ENCODE measurements at regions not wholly inside any gene's neighbourhood (a gene's known extent, or its start where the extent isn't known, plus 50 kb on each side); places are given as distances from the start of the nearest gene placed in this dataset.

DNA sequence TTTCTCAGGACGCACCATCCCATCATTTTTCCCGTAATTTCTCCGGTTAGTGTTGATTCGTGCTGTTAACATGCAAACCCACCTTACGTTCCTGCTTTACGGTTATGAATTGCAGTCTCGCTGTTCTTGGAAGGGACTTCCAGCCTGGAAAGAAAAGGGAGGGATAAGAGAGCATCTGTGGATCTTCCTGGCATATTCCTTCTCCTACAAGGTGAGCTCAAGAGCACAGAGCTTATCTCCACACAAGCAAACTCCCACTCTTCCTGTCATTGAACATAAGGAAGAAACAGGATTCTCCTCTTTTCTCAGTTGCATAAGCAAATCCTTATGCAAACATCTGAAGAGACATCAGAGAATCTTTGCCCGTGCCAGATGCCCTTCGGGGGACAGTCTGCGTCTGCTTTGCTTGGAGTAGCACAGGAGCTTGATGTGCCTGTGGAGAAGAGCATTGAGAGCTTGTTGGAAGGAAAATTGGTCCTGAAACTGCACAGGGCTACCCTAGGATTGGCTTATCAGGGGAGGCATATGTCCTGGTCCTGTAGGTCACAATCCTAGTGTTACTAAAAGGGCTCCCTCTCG lies 127.0 kb downstream of the ASMT start:
- peaks cover 0 to 32% of the 10 kb centered on the region in 2 experiments for H3K36me3 ChIP-seq (replicated peaks in 1 of 2; ENCODE audit: control extremely low read depth in 1 of 2, control insufficient read depth in 1 of 2, extremely low read depth in 1 of 2, insufficient read depth in 2 of 2, low read length in 1 of 2)
- Mint-ChIP-seq H3K4me1 (no peaks in the 10 kb centered on the region), H3K27me3 (no peaks in the 10 kb centered on the region), H3K4me3 (no peak overlapping the region), H3K27ac (no peak overlapping the region), H3K9me3 (ENCODE audit: insufficient read depth) (peaks cover 6% of the 10 kb centered on the region)
- H4K20me1 ChIP-seq (ENCODE audit: control insufficient read depth, insufficient read depth, low read length, poor library complexity, severe bottlenecking) = no peaks in the 10 kb centered on the region
- ATAC-seq (ENCODE audit: low read depth) (no peak), DNase-seq (no peak)
- no peak overlapping the region for H3K4me2 ChIP-seq (replicated peaks; ENCODE audit: low read depth, low read length, poor library complexity, severe bottlenecking)
- H3K9ac ChIP-seq (ENCODE audit: low read length) = no peak overlapping the region
- no peak overlapping the region for H3K4me3 ChIP-seq (ENCODE audit: control extremely low read depth in 1 of 5, extremely low read depth in 1 of 5, insufficient read depth in 1 of 5, low read depth in 2 of 5, low read length in 4 of 5)
- no peak overlapping the region for H2AFZ ChIP-seq (ENCODE audit: insufficient read depth, low read depth, low read length, poor library complexity, severe bottlenecking)
- no peak overlapping the region for H3K27ac ChIP-seq (ENCODE audit: low read length in 2 of 2)
- peaks cover 0 to 4% (median 3%) of the 10 kb centered on the region in 3 donors for H3K9me3 ChIP-seq (ENCODE audit: control extremely low read depth in 1 of 3, control insufficient read depth in 2 of 3, insufficient read depth in 1 of 3, low read length in 2 of 3)
- H3K27me3 ChIP-seq (replicated peaks in 1 of 4; ENCODE audit: control extremely low read depth in 1 of 4, control insufficient read depth in 3 of 4, insufficient read depth in 4 of 4, low read length in 3 of 4) = no peaks in the 10 kb centered on the region
- ChIA-PET POLR2A (no interaction called here), CTCF (no interaction called here)
- TF ChIP-seq, protein P1, sequence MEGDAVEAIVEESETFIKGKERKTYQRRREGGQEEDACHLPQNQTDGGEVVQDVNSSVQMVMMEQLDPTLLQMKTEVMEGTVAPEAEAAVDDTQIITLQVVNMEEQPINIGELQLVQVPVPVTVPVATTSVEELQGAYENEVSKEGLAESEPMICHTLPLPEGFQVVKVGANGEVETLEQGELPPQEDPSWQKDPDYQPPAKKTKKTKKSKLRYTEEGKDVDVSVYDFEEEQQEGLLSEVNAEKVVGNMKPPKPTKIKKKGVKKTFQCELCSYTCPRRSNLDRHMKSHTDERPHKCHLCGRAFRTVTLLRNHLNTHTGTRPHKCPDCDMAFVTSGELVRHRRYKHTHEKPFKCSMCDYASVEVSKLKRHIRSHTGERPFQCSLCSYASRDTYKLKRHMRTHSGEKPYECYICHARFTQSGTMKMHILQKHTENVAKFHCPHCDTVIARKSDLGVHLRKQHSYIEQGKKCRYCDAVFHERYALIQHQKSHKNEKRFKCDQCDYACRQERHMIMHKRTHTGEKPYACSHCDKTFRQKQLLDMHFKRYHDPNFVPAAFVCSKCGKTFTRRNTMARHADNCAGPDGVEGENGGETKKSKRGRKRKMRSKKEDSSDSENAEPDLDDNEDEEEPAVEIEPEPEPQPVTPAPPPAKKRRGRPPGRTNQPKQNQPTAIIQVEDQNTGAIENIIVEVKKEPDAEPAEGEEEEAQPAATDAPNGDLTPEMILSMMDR (IDR thresholded peaks at IDR 0.05) = no peak
- no peaks in the 10 kb centered on the region for H3K79me2 ChIP-seq (ENCODE audit: control insufficient read depth, insufficient read depth, low read length)
- 98% methylated on average over 10 of the region's 11 CpGs for WGBS (ENCODE audit: insufficient coverage)
- intact Hi-C loops (cut with micrococcal nuclease) = no loop called here
- no peaks in the 10 kb centered on the region for H3K4me1 ChIP-seq (ENCODE audit: control insufficient read depth in 2 of 2, insufficient read depth in 2 of 2, low read length in 2 of 2)

DNA sequence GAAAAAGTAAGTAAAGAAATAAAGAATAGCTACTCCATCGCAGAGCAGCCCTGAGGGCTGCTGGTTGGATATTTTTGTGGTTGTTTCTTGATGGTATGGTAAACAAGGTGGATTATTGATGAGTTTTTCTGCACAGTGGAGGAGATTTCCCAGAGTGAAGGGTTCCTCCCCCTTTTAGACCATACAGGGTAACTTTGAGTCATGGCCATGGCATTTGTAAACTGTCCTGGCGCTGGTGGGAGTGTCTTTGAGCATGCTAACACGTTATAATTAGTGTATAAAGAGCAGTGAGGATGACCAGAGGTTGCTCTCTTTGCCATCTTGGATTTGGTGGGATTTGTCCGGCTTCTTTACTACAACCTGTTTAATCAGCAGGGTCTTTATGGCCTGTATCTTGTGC lies 128.2 kb downstream of the ASMT start:
- WGBS (ENCODE audit: insufficient coverage) = 67% methylated on average over 4 of the region's 4 CpGs
- H3K27ac ChIP-seq (ENCODE audit: low read length in 2 of 2) = no peak overlapping the region
- no peaks in the 10 kb centered on the region for H3K27me3 ChIP-seq (replicated peaks in 1 of 4; ENCODE audit: control extremely low read depth in 1 of 4, control insufficient read depth in 3 of 4, insufficient read depth in 4 of 4, low read length in 3 of 4)
- intact Hi-C loops (cut with micrococcal nuclease) = no loop called here
- H3K4me1 ChIP-seq (ENCODE audit: control insufficient read depth in 2 of 2, insufficient read depth in 2 of 2, low read length in 2 of 2) = no peaks in the 10 kb centered on the region
- no peak overlapping the region for H3K4me2 ChIP-seq (replicated peaks; ENCODE audit: low read depth, low read length, poor library complexity, severe bottlenecking)
- H3K36me3 ChIP-seq (replicated peaks in 1 of 2; ENCODE audit: control extremely low read depth in 1 of 2, control insufficient read depth in 1 of 2, extremely low read depth in 1 of 2, insufficient read depth in 2 of 2, low read length in 1 of 2) = peaks cover 0 to 34% of the 10 kb centered on the region in 2 experiments
- no peaks in the 10 kb centered on the region for H3K4me1 Mint-ChIP-seq
- ChIA-PET CTCF (no interaction called here), POLR2A (no interaction called here)
- H3K9me3 Mint-ChIP-seq (ENCODE audit: insufficient read depth) = peaks cover 6% of the 10 kb centered on the region
- no peak overlapping the region for H3K4me3 ChIP-seq (ENCODE audit: control extremely low read depth in 1 of 5, extremely low read depth in 1 of 5, insufficient read depth in 1 of 5, low read depth in 2 of 5, low read length in 4 of 5)
- DNase-seq = no peak
- H3K9me3 ChIP-seq (ENCODE audit: control extremely low read depth in 1 of 3, control insufficient read depth in 2 of 3, insufficient read depth in 1 of 3, low read length in 2 of 3) = peaks cover 0 to 4% (median 3%) of the 10 kb centered on the region in 3 donors
- H4K20me1 ChIP-seq (ENCODE audit: control insufficient read depth, insufficient read depth, low read length, poor library complexity, severe bottlenecking) = no peaks in the 10 kb centered on the region
- no peak overlapping the region for H2AFZ ChIP-seq (ENCODE audit: insufficient read depth, low read depth, low read length, poor library complexity, severe bottlenecking)
- H3K27me3 Mint-ChIP-seq = no peaks in the 10 kb centered on the region
- no peak for ATAC-seq (ENCODE audit: low read depth)
- TF ChIP-seq, protein P1 (IDR thresholded peaks at IDR 0.05) = no peak
- no peak for TF ChIP-seq EZH2 (IDR thresholded peaks at IDR 0.05; ENCODE audit: borderline replicate concordance, insufficient read depth, low read depth, low read length, poor library complexity, severe bottlenecking)
- H3K79me2 ChIP-seq (ENCODE audit: control insufficient read depth, insufficient read depth, low read length) = no peaks in the 10 kb centered on the region
- no peak overlapping the region for H3K4me3 Mint-ChIP-seq
- no peak overlapping the region for H3K9ac ChIP-seq (ENCODE audit: low read length)
- H3K27ac Mint-ChIP-seq = no peak overlapping the region
